Esophagus muscularis mucosa (tissue), 4 donors: ENCODE measurements at regions not wholly inside any gene's neighbourhood (a gene's known extent, or its start where the extent isn't known, plus 50 kb on each side); places are given as distances from the start of the nearest gene placed in this dataset.

Experiments
- DNase-seq: peaks from one replicate; pipeline ENCODE4 v3.0.0-alpha.2; 2017; ENCODE audit errors: extremely low spot score
- H3K27ac ChIP-seq, 4 donors: fragments of 200-600 bp; sonication (generic); replicated peaks in 1 of 4; 1 replicate in 3 of 4; 2 replicates in 1 of 4; pipeline ENCODE4 v1.5.1; 2016 to 2019; ENCODE audit warnings: mild to moderate bottlenecking in 1 of 4
- H3K27me3 ChIP-seq, 4 donors: fragments of 200-600 bp; sonication (generic); one replicate each; pipeline versions ENCODE4 v1.5.1 to v1.6.0; 2016 to 2019
- H3K36me3 ChIP-seq, 4 donors: fragments of 200-600 bp; sonication (generic); one replicate each; pipeline ENCODE4 v1.5.1; 2016 to 2019
- H3K4me1 ChIP-seq, 4 donors: fragments of 200-600 bp; sonication (generic); one replicate each; pipeline ENCODE4 v1.5.1; 2016 to 2019
- H3K4me3 ChIP-seq, 4 donors: fragments of 200-600 bp; sonication (generic); 1 replicate in 2 of 4; 2 replicates in 2 of 4; pipeline ENCODE4 v1.5.1; 2016 to 2019; ENCODE audit warnings: mild to moderate bottlenecking in 4 of 4, moderate library complexity in 1 of 4
- H3K9me3 ChIP-seq, 4 donors: fragments of 200-600 bp; sonication (generic); 1 replicate in 3 of 4; 2 replicates in 1 of 4; pipeline ENCODE4 v1.5.1; 2016 to 2019
- CTCF ChIP-seq, 3 experiments: fragments of 200-600 bp in 2 of 3; fragments of 450-650 bp in 1 of 3; sonication (generic) in 2 of 3; IDR thresholded peaks; one replicate each; pipeline ENCODE4 v1.5.1; 2017 to 2019; ENCODE audit warnings: antibody characterized with exemption in 3 of 3, mild to moderate bottlenecking in 2 of 3, moderate library complexity in 1 of 3
- EP300 ChIP-seq: sonication (generic); formaldehyde crosslinking; IDR thresholded peaks from one replicate; pipeline ENCODE4 v1.6.1; 2017; ENCODE audit warnings: antibody characterized with exemption
- POLR2A ChIP-seq: fragments of 450-650 bp; IDR thresholded peaks from one replicate; pipeline ENCODE4 v1.6.1; 2017; ENCODE audit warnings: antibody characterized with exemption, moderate library complexity, mild to moderate bottlenecking, low read depth
- POLR2AphosphoS5 ChIP-seq, 2 donors: sonication (generic); formaldehyde crosslinking; IDR thresholded peaks; one replicate each; pipeline ENCODE4 v1.6.1; 2017; ENCODE audit warnings: antibody characterized with exemption in 2 of 2
- WGBS: methylation state at CpG from one replicate; pipeline ENCODE4 v1.1.5; 2018; 5-methylcytosine and 5-hydroxymethylcytosine counted together
- intact Hi-C: fragments of 100-400 bp; cut with DNase I; formaldehyde crosslinking; loops from one replicate; pipeline ENCODE4 v1.15.1; 2023

- no peak for TF ChIP-seq POLR2A
- no peak for TF ChIP-seq EP300
- TF ChIP-seq CTCF (IDR thresholded peaks at IDR 0.05) = no peak
- no peak for TF ChIP-seq POLR2AphosphoS5 (IDR thresholded peaks at IDR 0.05)
- no peak overlapping the region for H3K27ac ChIP-seq
- intact Hi-C loops = no loop called here
These were observed 218.2 kb downstream of the GADD45G start for GRCh38 chr9:89822996-89823395.

DNA sequence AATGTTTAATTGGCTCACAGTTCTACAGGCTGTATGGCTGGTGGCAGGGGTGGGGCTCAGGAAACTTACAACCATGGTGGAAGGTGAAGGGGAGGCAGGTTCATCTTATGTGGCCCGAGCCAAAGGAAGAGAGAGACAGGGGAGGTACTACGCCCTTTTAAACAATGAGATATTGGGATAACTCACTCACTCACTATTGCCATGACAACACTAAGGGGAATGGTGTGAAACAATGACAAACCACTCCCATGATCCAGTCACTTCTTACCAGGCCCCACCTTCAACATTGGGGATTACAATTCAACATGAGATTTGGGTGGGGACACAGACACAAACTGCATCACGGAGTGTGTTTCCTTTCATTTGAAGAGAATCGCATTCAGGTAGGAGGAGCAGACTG lies 220.9 kb downstream of the GADD45G start:
- H3K4me3 ChIP-seq = no peak overlapping the region
- no peak for DNase-seq
- intact Hi-C loops = no loop called here
- peaks cover 0 to 3% (median 0%) of the 10 kb centered on the region in 4 donors for H3K9me3 ChIP-seq
- H3K27me3 ChIP-seq = no peaks in the 10 kb centered on the region
- H3K27ac ChIP-seq = no peak overlapping the region
- TF ChIP-seq POLR2AphosphoS5 (IDR thresholded peaks at IDR 0.05) (no peak), EP300 (no peak), CTCF (IDR thresholded peaks at IDR 0.05) (no peak), POLR2A (no peak)
- no peaks in the 10 kb centered on the region for H3K4me1 ChIP-seq
- 89% methylated on average over 4 of the region's 4 CpGs for WGBS
- H3K36me3 ChIP-seq = no peaks in the 10 kb centered on the region

More at GRCh38 chr9:89822996-89823395, 218.2 kb downstream of the GADD45G start:
- no peaks in the 10 kb centered on the region for H3K9me3 ChIP-seq
- H3K27me3 ChIP-seq = no peaks in the 10 kb centered on the region
- 91% methylated on average over 2 of the region's 2 CpGs for WGBS
- no peak for DNase-seq
- H3K36me3 ChIP-seq = no peaks in the 10 kb centered on the region
- H3K4me3 ChIP-seq = no peak overlapping the region
- no peaks in the 10 kb centered on the region for H3K4me1 ChIP-seq

- TF ChIP-seq CTCF (IDR thresholded peaks at IDR 0.05) (no peak), EP300 (no peak), POLR2AphosphoS5 (IDR thresholded peaks at IDR 0.05) (no peak), POLR2A (no peak)
- H3K4me3 ChIP-seq = no peak overlapping the region
- WGBS = 89% methylated on average over 7 of the region's 8 CpGs
- no peaks in the 10 kb centered on the region for H3K27me3 ChIP-seq
- H3K4me1 ChIP-seq = no peaks in the 10 kb centered on the region
- no peak for DNase-seq
- H3K36me3 ChIP-seq = no peaks in the 10 kb centered on the region
- H3K27ac ChIP-seq = no peak overlapping the region
- H3K9me3 ChIP-seq = peaks cover 0 to 5% (median 0%) of the 10 kb centered on the region in 4 donors
- intact Hi-C loops = no loop called here
These were observed 221.4 kb downstream of the GADD45G start for GRCh38 chr9:89826186-89826585.

DNA sequence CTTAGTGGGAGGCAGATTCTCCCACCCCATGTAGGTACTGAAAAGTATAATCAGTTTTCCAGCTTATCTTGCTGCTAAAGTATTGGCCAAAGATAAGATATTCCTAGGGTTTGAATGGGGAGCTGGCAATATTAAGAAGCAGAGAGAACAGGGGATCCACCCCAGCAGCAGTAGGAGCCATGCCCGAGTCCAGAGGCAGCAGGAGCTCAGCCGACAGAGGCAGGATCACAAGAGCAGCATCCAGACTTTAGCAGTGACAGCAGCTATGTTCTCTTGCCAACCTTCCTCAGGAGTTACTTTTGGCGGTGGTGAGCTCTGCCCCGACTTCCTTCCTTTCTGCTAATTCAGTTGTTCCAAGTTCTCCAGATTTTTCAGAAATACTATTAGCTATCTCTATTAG lies 224.5 kb downstream of the GADD45G start:
- Histone ChIP-seq H3K4me3 (no peak overlapping the region), H3K36me3 (no peaks in the 10 kb centered on the region), H3K27me3 (no peaks in the 10 kb centered on the region), H3K4me1 (no peaks in the 10 kb centered on the region), H3K9me3 (peaks cover 0 to 5% (median 0%) of the 10 kb centered on the region in 4 donors), H3K27ac (no peak overlapping the region)
- DNase-seq = no peak
- intact Hi-C loops = no loop called here
- TF ChIP-seq POLR2A = no peak
- no peak for TF ChIP-seq EP300
- TF ChIP-seq CTCF (IDR thresholded peaks at IDR 0.05) = no peak
- no peak for TF ChIP-seq POLR2AphosphoS5 (IDR thresholded peaks at IDR 0.05)
- WGBS = 85% methylated on average over 4 of the region's 4 CpGs

DNA sequence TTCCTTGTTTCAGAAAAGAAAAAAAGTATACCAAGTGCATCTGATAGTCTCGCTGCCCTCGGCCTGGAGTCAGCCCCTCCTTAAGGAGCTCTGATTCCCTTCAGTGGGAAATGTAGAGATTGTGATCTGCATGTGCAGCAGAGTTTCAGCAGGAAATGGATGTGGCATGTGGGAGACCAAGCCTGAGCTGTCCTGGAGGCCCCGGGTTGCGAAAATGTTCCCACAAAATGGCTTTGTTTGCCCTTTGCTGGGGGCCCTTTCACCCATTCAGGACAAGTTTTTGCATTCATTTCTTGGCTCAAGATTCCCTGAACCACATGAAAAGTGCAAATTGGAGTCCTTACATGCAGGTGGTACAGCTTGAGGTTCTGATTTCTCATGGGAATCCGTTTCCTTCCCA lies 230.9 kb downstream of the GADD45G start:
- H3K36me3 ChIP-seq = no peaks in the 10 kb centered on the region
- DNase-seq = no peak
- H3K27ac ChIP-seq = no peak overlapping the region
- intact Hi-C loops = no loop called here
- TF ChIP-seq POLR2AphosphoS5 (IDR thresholded peaks at IDR 0.05) (no peak), EP300 (no peak), CTCF (IDR thresholded peaks at IDR 0.05) (no peak), POLR2A (no peak)
- H3K27me3 ChIP-seq = no peaks in the 10 kb centered on the region
- 81% methylated on average over 5 of the region's 5 CpGs for WGBS
- H3K9me3 ChIP-seq = peaks cover 0 to 2% (median 0%) of the 10 kb centered on the region in 4 donors
- no peak overlapping the region for H3K4me3 ChIP-seq
- H3K4me1 ChIP-seq = peaks cover 3 to 12% (median 10%) of the 10 kb centered on the region in 4 donors
